Mesothelial cell of epicardium (in vitro differentiated cells): ENCODE measurements at regions not wholly inside any gene's neighbourhood (a gene's known extent, or its start where the extent isn't known, plus 50 kb on each side); places are given as distances from the start of the nearest gene placed in this dataset.

ENCODE experiments used
- DNase-seq, 2 experiments: peaks; one replicate each; pipeline ENCODE4 v3.0.0; 2021; ENCODE audit warnings: low spot score in 2 of 2; ENCODE audit not compliant: unreplicated experiment in 2 of 2
- H3K27ac Mint-ChIP-seq: 2 replicates; pipeline ENCODE4 v1.8.0; 2021; ENCODE audit warnings: mixed read lengths
- H3K27me3 Mint-ChIP-seq: 2 replicates; pipeline ENCODE4 v1.8.0; 2021; ENCODE audit warnings: low read depth, mixed read lengths
- H3K36me3 Mint-ChIP-seq: 2 replicates; pipeline ENCODE4 v1.8.0; 2021; ENCODE audit warnings: mixed read lengths
- H3K4me1 Mint-ChIP-seq: 2 replicates; pipeline ENCODE4 v1.8.0; 2021; ENCODE audit warnings: mixed read lengths
- H3K4me3 Mint-ChIP-seq: 2 replicates; pipeline ENCODE4 v1.8.0; 2021; ENCODE audit warnings: mild to moderate bottlenecking, moderate library complexity, mixed read lengths
- H3K9me3 Mint-ChIP-seq: 2 replicates; pipeline ENCODE4 v1.8.0; 2021; ENCODE audit warnings: mixed read lengths
- CTCF ChIP-seq: fragments of 200-600 bp; sonication (generic); IDR thresholded peaks from one replicate; pipeline ENCODE4 v1.5.0; 2021; ENCODE audit warnings: antibody characterized with exemption; ENCODE audit not compliant: unreplicated experiment

GRCh38 chr6:113570641-113571040, 286.5 kb upstream of the MARCKS start:
- no peak overlapping the region for H3K27ac Mint-ChIP-seq
- H3K27me3 Mint-ChIP-seq: no peaks in the 10 kb centered on the region
- no peak for TF ChIP-seq CTCF
- no peak for DNase-seq
- peaks cover 10% of the 10 kb centered on the region for H3K9me3 Mint-ChIP-seq
- peaks cover 10% of the 10 kb centered on the region for H3K4me1 Mint-ChIP-seq
- no peaks in the 10 kb centered on the region for H3K36me3 Mint-ChIP-seq
- no peak overlapping the region for H3K4me3 Mint-ChIP-seq

GRCh38 chr6:113574147-113574546, 283.0 kb upstream of the MARCKS start:
- no peak for DNase-seq
- no peak overlapping the region for H3K4me3 Mint-ChIP-seq
- peaks cover 9% of the 10 kb centered on the region for H3K4me1 Mint-ChIP-seq
- peaks cover 21% of the 10 kb centered on the region for H3K9me3 Mint-ChIP-seq
- H3K27me3 Mint-ChIP-seq: no peaks in the 10 kb centered on the region
- no peak for TF ChIP-seq CTCF
- no peaks in the 10 kb centered on the region for H3K36me3 Mint-ChIP-seq
- H3K27ac Mint-ChIP-seq: no peak overlapping the region

GRCh38 chr6:113576310-113576709, 280.8 kb upstream of the MARCKS start:
- Mint-ChIP-seq H3K36me3 (no peaks in the 10 kb centered on the region), H3K9me3 (peaks cover 21% of the 10 kb centered on the region), H3K4me1 (no peaks in the 10 kb centered on the region), H3K27ac (no peak overlapping the region), H3K27me3 (no peaks in the 10 kb centered on the region), H3K4me3 (no peak overlapping the region)
- no peak for DNase-seq
- no peak for TF ChIP-seq CTCF

- H3K4me3 Mint-ChIP-seq: no peak overlapping the region
- no peak for DNase-seq
- peaks cover 16% of the 10 kb centered on the region for H3K9me3 Mint-ChIP-seq
- TF ChIP-seq CTCF: no peak
- no peaks in the 10 kb centered on the region for H3K4me1 Mint-ChIP-seq
- H3K27ac Mint-ChIP-seq: no peak overlapping the region
- no peaks in the 10 kb centered on the region for H3K27me3 Mint-ChIP-seq
- H3K36me3 Mint-ChIP-seq: no peaks in the 10 kb centered on the region
Observed at GRCh38 chr6:113578691-113579090, 278.5 kb upstream of the MARCKS start.

GRCh38 chr6:113584767-113585166, 272.4 kb upstream of the MARCKS start:
- no peaks in the 10 kb centered on the region for H3K9me3 Mint-ChIP-seq
- H3K27ac Mint-ChIP-seq: no peak overlapping the region
- H3K27me3 Mint-ChIP-seq: no peaks in the 10 kb centered on the region
- H3K36me3 Mint-ChIP-seq: no peaks in the 10 kb centered on the region
- DNase-seq: no peak
- H3K4me3 Mint-ChIP-seq: no peak overlapping the region
- peaks cover 24% of the 10 kb centered on the region for H3K4me1 Mint-ChIP-seq
- TF ChIP-seq CTCF: no peak

- TF ChIP-seq CTCF: no peak
- DNase-seq: no peak
- Mint-ChIP-seq H3K9me3 (no peaks in the 10 kb centered on the region), H3K36me3 (no peaks in the 10 kb centered on the region), H3K4me1 (peaks cover 28% of the 10 kb centered on the region), H3K4me3 (no peak overlapping the region), H3K27ac (no peak overlapping the region), H3K27me3 (no peaks in the 10 kb centered on the region)
Observed at GRCh38 chr6:113585246-113585645, 271.9 kb upstream of the MARCKS start.
